M059J (cell line): ENCODE measurements at regions not wholly inside any gene's neighbourhood (a gene's known extent, or its start where the extent isn't known, plus 50 kb on each side); places are given as distances from the start of the nearest gene placed in this dataset.
A peak's percentile ranks its signal among the peaks of the same experiment; 100 is the strongest.

Experiments used
- DNase-seq: peaks from one replicate; pipeline ENCODE4 v3.0.0-alpha.2; 2012; ENCODE audit warnings: low read depth

DNA sequence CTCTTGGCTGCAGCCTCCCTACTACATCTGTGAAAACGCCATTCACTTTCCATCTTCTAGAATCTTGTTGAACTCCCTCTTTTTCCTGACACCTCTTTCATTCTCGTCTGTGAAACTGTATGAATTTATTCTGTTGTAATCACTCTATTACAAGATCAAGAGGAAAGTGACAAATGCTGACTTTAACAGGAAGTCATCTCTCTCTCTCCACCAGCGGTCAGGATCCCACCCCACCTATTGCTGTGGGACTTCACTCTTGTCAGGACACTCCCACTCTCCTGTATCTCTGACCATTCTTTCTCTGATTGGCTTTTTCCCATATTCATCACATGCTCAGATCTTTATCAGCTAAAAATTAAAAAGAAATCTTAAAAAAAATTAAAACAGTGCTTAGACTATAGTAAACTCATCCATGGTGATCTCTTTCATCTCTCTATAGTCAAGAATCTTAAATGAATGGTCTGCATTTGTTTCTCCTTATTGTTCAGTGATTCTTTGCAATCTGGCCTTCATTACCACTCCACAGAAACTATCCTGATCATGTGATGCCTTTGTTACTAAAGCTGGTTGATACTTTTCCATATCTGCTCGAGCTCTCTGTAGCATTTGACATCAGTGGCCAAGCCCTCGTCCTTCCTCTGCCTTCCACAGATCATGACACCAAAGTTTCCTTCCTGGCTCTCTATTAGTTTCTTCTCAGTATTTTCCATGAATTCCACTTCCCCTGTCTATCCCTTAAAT is 113.6 kb downstream of the UCHL5 start:
- DNase-seq = no peak

DNA sequence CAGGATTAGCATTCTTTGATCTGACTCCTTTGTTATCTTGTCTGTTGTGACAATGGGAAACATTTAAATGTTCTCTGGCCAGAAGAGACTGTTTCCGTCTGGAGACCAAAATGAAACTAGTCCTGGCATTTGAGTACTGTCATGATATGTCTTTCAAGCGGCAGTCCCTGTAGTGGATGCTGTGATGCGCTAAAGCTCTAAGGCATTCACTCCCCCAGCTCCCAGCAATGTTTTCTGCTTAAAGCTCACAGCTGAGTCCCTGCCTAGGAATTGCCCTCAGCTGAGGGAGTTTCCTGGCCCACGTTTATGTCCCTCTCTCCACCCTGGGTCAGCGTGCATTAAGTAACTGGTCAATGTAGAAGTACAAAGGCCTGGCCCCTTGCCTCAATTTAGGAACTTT is 109.4 kb downstream of the UCHL5 start:
- no peak for DNase-seq

DNA sequence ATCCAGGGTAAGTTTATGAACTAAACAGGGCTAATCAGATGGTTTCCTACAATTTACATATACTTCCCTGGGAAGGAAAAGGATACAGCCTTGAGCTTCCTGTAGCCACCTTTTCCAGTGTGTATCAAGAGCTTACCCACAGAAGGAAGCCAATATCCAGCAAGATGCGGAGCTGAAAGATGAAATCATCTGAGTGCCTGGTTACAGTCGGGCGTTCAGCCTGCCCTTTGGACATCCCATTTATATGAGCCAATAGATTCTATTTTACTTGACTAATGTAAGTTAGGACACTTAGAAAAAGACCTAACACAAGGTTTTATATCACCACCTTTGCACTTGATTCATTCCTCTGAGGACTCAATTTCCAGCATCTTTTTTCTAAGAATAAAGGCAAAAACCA is 108.2 kb downstream of the UCHL5 start:
- no peak for DNase-seq

DNA sequence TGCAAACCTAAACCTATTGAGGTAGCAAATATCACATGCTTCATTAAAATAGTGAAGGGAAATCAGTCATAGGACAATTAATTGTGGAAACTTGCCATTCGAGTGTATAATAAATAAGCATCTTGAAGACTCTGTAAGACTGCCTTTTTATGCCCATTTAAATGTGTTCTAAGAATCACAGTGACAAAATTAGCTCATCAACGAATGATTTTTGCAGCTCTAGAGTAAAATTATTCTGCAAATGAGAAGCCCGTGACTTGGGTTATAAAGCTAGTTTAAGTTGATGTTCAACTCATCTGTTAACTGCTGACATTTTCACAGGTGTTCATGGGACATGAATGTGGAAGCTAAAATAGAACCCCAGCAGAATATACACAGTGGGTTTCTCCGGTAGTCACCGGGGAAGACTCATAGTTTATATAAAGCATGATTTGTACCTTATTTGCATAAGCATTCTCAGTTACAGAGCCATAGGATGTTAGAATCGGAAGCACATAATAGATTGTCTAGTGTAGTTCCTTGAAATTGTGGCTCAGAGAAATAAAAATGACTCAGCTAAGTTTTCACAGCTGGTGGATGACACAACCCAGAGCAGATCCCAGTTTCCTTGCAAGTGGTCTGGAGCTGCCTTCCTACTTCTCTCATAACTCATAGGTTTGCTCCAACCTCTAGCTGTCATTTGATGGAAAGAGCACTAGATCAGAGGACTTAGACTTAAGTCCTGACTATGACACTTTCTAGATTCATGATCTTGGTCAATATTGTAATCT is 107.3 kb downstream of the UCHL5 start:
- peak; percentile 80 for DNase-seq

DNA sequence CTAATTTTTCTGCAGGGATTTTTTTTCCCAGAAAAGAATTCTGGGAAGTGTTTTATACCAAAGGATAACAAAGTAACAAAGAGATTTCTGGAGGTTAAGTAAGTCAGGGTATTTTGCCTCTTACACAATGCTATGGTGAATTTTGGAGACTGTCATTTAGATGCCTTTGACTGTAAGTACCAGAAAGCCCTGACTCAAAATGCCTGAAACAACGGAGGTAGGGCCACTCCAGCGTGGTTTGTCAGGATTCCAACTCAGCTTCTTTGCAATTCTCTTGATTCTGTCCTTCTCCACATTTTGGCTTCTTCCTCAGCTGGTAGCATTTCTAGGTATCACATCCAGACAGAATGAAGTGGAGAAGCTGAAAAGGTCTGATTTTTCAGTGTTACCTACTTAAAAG is 106.5 kb downstream of the UCHL5 start:
- DNase-seq = peak; percentile 29

DNA sequence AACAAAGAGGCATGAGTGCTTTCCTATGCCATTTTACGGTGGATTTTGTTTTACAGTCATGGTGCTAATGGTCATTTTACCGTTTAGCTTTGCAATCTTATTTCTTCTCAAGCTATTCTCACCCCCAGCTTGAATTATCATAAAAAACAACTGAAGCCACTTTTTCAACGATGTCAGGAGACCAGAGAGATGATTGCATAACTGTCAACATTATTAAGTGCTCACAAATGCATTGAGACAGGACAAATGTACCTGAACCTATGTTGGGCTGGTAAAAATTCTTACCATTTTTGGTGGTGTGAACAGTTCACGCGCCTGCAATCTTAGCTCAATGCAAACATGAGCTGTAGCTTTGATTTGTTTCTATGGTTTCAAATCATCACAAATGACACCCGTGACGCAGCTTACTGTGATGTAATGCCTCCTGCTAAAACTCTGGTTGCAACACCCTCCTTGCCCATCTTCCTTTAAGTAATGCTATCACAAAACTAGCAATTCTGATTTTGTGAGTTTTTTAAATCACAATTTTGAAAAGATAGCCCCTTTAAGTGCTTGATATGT is 104.4 kb downstream of the UCHL5 start:
- no peak for DNase-seq

DNA sequence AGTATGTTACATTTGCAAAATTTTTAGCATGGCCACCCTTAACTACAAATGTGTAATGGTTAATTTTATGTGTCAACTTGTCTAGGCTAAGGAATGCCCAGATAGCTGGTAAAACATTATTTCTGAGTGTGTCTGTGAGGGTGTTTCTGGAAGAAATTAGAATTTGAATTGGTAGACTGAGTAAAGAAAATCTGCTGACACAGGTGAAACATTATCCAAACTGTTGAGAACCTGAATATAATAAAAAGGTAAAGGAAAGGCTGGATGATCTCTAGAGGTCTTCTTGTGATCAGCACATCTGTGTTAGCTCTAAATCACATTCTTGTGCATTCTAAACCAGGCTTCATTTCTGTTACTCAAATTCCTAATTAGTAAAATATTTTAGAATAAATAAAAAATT is 100.8 kb downstream of the UCHL5 start:
- DNase-seq = no peak

DNA sequence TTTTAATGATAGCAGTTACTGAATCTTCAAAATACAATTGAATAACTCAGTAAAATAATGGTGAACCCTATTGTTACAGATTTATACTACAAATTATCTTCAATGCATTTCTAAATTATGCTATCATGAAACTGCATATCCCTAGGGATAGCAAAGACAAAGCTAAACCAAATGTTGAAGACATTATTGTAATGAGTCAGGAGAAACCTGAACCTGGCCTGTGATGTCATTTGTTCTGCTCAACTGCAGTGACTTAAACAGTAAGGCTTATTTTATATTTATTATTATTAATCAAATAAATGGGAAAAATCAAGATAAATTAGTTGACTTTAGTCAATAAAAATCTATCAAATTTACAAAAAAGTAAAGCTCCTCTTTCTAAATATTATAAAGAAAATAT is 100.3 kb downstream of the UCHL5 start:
- DNase-seq = no peak

DNA sequence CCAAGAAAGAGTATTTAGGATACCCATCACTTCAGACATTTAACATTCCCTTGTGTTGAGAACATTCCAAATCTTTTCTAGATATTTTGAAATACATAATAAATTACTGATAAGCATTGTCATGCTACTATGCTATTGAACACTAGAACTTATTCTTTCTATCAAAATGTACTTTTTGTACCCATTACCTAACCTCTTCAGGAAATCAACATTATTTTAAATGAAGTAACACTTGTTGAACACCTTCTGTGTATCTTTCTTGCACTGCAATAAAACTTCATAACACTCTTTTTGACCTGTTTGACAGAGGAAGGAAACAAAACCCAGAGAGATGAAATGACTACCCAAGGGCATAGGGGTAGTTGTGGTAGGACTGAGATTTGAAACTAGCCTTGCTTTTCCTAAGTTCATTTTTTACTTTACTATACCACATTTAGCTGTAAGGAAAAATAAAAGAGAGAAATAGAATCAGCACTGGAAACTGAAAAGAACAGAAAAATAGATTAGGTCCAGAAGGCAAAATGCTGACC is 99.4 kb downstream of the UCHL5 start:
- no peak for DNase-seq
